ENCODE measurements at regions not wholly inside any gene's neighbourhood (a gene's known extent, or its start where the extent isn't known, plus 50 kb on each side); places are given as distances from the start of the nearest gene placed in this dataset.
"Not testable (repeated sequence)": the region's sequence is repeated elsewhere in the genome, so short reads cannot be mapped to it uniquely, and the experiment has no call there.

DNA sequence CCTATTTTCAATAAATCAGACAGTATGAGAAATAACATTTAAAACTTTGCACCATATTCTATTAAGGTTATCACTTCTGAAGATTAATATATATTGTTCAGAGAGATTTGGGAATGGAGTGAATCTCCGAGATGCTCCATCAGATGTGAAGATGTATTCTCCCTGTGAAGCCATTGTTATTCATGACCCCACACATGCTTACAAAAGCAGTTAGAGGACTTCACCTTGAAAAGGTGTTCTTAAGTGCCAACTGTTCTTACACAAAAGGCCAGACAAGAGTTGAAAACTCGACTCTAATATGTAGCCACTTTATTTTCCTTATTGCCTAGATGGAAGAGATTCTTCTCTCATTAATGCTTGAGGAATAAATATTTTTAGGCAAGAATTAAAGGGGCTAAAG, 54.3 kb upstream of the NEIL3 start:
- DNase-seq (ENCODE audit: low read depth) = no peak
- H3K4me3 ChIP-seq (ENCODE audit: low read depth, low read length) = no peak overlapping the region

DNA sequence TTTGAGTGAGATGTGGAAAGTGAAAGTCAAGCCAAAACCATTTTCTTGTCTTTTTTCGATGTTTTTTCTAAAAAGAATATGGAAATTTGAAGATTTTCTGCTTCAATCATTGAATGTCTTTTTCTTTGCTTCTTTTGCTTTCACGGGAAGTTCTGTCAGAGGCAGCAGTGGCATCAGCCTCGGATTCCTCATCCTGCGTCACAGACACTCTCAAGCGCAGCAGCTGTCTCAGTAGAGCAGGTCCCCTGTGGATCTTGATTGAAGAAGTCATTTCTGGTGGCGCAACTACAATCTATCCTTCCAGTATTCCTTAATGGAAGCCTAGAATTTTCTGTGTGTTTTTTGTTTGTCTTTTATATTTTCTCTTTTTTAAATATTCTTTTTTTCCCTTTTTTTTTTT, 52.7 kb upstream of the NEIL3 start:
- no peak for DNase-seq (ENCODE audit: low read depth)
- H3K4me3 ChIP-seq (ENCODE audit: low read depth, low read length) = no peak overlapping the region

DNA sequence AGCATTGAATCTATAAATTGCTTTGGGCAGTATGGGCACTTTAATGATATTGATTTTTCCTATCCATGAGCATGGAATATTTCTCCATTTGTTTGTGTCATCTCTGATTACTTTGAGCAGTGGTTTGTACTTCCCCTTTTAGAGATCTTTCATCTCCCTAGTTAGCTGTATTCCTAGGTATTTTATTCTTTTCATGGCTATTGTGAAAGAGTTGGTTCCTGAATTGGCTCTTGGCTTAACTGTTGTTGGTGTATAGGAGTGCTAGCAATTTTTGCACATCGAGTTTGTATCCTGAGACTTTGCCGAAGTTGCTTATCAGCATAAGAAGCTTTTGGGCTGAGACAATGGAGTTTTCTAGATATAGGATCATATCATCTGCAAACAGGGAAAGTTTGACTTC, 50.2 kb upstream of the NEIL3 start:
- not testable (repeated sequence) for H3K4me3 ChIP-seq (ENCODE audit: low read depth, low read length); DNase-seq (ENCODE audit: low read depth)
